ENCODE measurements at regions not wholly inside any gene's neighbourhood (a gene's known extent, or its start where the extent isn't known, plus 50 kb on each side); places are given as distances from the start of the nearest gene placed in this dataset.

- ChIA-PET POLR2A (no interaction called here), CTCF (interaction anchor here (0.6 to 1.9 kb wide), 7 partner anchors 11 to 373 kb away, joined by 3 to 14 read pairs (median 4); no protein-coding TSS in a partner anchor)
- H3K36me3 ChIP-seq (ENCODE audit: control insufficient read depth in 2 of 2, insufficient read depth in 1 of 2, low read length in 2 of 2) = no peaks in the 10 kb centered on the region
- H3K4me3 ChIP-seq (ENCODE audit: low read depth, low read length) = no peak overlapping the region
- H3K9me3 ChIP-seq (ENCODE audit: control insufficient read depth, insufficient read depth, low read depth, low read length) = no peaks in the 10 kb centered on the region
- no peak for TF ChIP-seq BCL6B (tag by site-specific recombination; IDR thresholded peaks at IDR 0.05)
- no peak for TF ChIP-seq KLF7 (tag by site-specific recombination; IDR thresholded peaks at IDR 0.05; ENCODE audit: borderline replicate concordance)
- TF ChIP-seq SP7 (tag by site-specific recombination; IDR thresholded peaks at IDR 0.05) = no peak
- TF ChIP-seq ELK4 (IDR thresholded peaks at IDR 0.05; ENCODE audit: borderline replicate concordance, low read depth, low read length) = no peak
- TF ChIP-seq PRDM4 (tag by site-specific recombination; IDR thresholded peaks at IDR 0.05) = no peak
- no peak for TF ChIP-seq ZNF133 (tag by site-specific recombination; IDR thresholded peaks at IDR 0.05)
- TF ChIP-seq ZNF558 (tag by site-specific recombination; IDR thresholded peaks at IDR 0.05) = no peak
- TF ChIP-seq ZBTB6 (tag by site-specific recombination; IDR thresholded peaks at IDR 0.05) = no peak
- TF ChIP-seq ZSCAN23 (tag by site-specific recombination; IDR thresholded peaks at IDR 0.05) = no peak
- TF ChIP-seq ZIC2 (tag by site-specific recombination; IDR thresholded peaks at IDR 0.05) = no peak
- TF ChIP-seq ZNF248 (tag by site-specific recombination; IDR thresholded peaks at IDR 0.05) = no peak
- TF ChIP-seq ZNF311 (tag by site-specific recombination; IDR thresholded peaks at IDR 0.05; ENCODE audit: borderline replicate concordance) = no peak
- no peak for TF ChIP-seq ZNF660 (tag by site-specific recombination; IDR thresholded peaks at IDR 0.05)
- TF ChIP-seq PRDM2 (tag by site-specific recombination; IDR thresholded peaks at IDR 0.05; ENCODE audit: borderline replicate concordance) = no peak
- H3K27ac ChIP-seq (ENCODE audit: extremely low read depth, low read depth, low read length) = no peak overlapping the region
- no peaks in the 10 kb centered on the region for H3K4me1 ChIP-seq (ENCODE audit: control insufficient read depth, insufficient read depth, low read length)
Observed at GRCh38 chr12:29888777-29889176, 105.0 kb upstream of the TMTC1 start.

Data from HEK293 (cell line).